ENCODE measurements at regions not wholly inside any gene's neighbourhood (a gene's known extent, or its start where the extent isn't known, plus 50 kb on each side); places are given as distances from the start of the nearest gene placed in this dataset.

- Histone ChIP-seq H3K9me3 (replicated peaks; ENCODE audit: control insufficient read depth, insufficient read depth, low read length) (no peaks in the 10 kb centered on the region), H3K27ac (ENCODE audit: insufficient read depth, low read depth, low read length) (no peak overlapping the region), H3K4me3 (replicated peaks in 1 of 3; ENCODE audit: insufficient read depth in 1 of 3, low read depth in 1 of 3, low read length in 3 of 3) (no peak overlapping the region), H3K4me1 (ENCODE audit: control insufficient read depth, extremely low read depth, insufficient read depth, low read length) (no peaks in the 10 kb centered on the region), H3K9ac (replicated peaks; ENCODE audit: extremely low read depth, insufficient read depth, low read length) (no peak overlapping the region), H2AFZ (ENCODE audit: low read depth, low read length) (no peak overlapping the region), H3K9me1 (replicated peaks; ENCODE audit: control insufficient read depth, extremely low read depth, insufficient read depth, low read length) (no peaks in the 10 kb centered on the region), H4K20me1 (replicated peaks; ENCODE audit: control insufficient read depth, extremely low read depth, insufficient read depth, low read length) (no peaks in the 10 kb centered on the region), H3K27me3 (ENCODE audit: control insufficient read depth in 2 of 2, insufficient read depth in 2 of 2, low read length in 2 of 2) (no peaks in the 10 kb centered on the region), H3K36me3 (ENCODE audit: control insufficient read depth in 2 of 2, extremely low read depth in 1 of 2, insufficient read depth in 2 of 2, low read length in 2 of 2) (no peaks in the 10 kb centered on the region), H3K79me2 (ENCODE audit: control insufficient read depth, insufficient read depth, low read length) (no peaks in the 10 kb centered on the region), H3K4me2 (ENCODE audit: insufficient read depth, low read length) (no peak overlapping the region)
- dilution Hi-C loops (cut with MboI; ENCODE audit: extremely low pct_ligation_motif_present, low sequenced_read_pairs) (no loop called here), intact Hi-C loops (cut with micrococcal nuclease) (no loop called here)
- FAIRE-seq (no peak), DNase-seq (ENCODE audit: low read depth, low spot score) (no peak)
- ChIA-PET CTCF (no interaction called here), POLR2A (no interaction called here)
- no peak for TF ChIP-seq FOS (IDR thresholded peaks at IDR 0.05; ENCODE audit: borderline replicate concordance, insufficient read depth, low read length)
- no peak for TF ChIP-seq MYC (IDR thresholded peaks at IDR 0.05; ENCODE audit: low read depth, low read length)
- no peak for TF ChIP-seq GATA2 (IDR thresholded peaks at IDR 0.05; ENCODE audit: insufficient read depth, insufficient read length, low read depth, low read length)
- TF ChIP-seq POLR2A (IDR thresholded peaks at IDR 0.05; ENCODE audit: low read depth, low read length) = no peak
- TF ChIP-seq EZH2 (IDR thresholded peaks at IDR 0.05; ENCODE audit: borderline replicate concordance, low read depth, low read length, severe bottlenecking) = no peak
- TF ChIP-seq MAX (IDR thresholded peaks at IDR 0.05; ENCODE audit: insufficient read depth, insufficient read length) = no peak
- TF ChIP-seq CTCF (IDR thresholded peaks at IDR 0.05; ENCODE audit: extremely low read depth in 1 of 2, insufficient read depth in 1 of 2, low read depth in 1 of 2, low read length in 2 of 2) = no peak
- TF ChIP-seq JUN (IDR thresholded peaks at IDR 0.05; ENCODE audit: borderline replicate concordance, insufficient read depth, insufficient read length, low read depth) = no peak
- no peak for TF ChIP-seq POLR2AphosphoS5 (IDR thresholded peaks at IDR 0.05; ENCODE audit: insufficient read depth, low read depth, low read length)
- no TSS peak for BruUV-seq (replicated peaks)
Observed at GRCh38 chr6:67292169-67292568, 1342.9 kb upstream of the ADGRB3 start.

Measured in endothelial cell of umbilical vein (primary cell).